HEK293T (cell line): ENCODE measurements at regions not wholly inside any gene's neighbourhood (a gene's known extent, or its start where the extent isn't known, plus 50 kb on each side); places are given as distances from the start of the nearest gene placed in this dataset.

Experiments used
- CTCF ChIA-PET: fragments of 350-600 bp; formaldehyde crosslinking; extraction: SDS; loops from one replicate; lab custom pipeline; 2021; ENCODE audit warnings: antibody characterized with exemption, inconsistent platforms; lab: Yijun Ruan, JAX
- POLR2A ChIA-PET: fragments of 350-600 bp; formaldehyde crosslinking; extraction: SDS; loops from one replicate; lab custom pipeline; 2020; ENCODE audit warnings: antibody characterized with exemption, inconsistent platforms; lab: Yijun Ruan, JAX
- DNase-seq: peaks from one replicate; pipeline ENCODE4 v3.0.0; 2012; ENCODE audit warnings: mixed read lengths; ENCODE audit errors: extremely low spot score
- ARNT ChIP-seq: fragments of 450-650 bp; IDR thresholded peaks from 2 replicates; pipeline ENCODE4 v1.6.1; 2017; ENCODE audit warnings: mild to moderate bottlenecking
- BHLHE40 ChIP-seq: fragments of 450-650 bp; IDR thresholded peaks from 2 replicates; pipeline ENCODE4 v1.6.1; 2016; ENCODE audit warnings: mild to moderate bottlenecking, moderate library complexity, borderline replicate concordance
- CTBP1 ChIP-seq: fragments of 450-650 bp; IDR thresholded peaks from 2 replicates; pipeline ENCODE4 v1.6.1; 2016; ENCODE audit warnings: borderline replicate concordance
- ELF4 ChIP-seq: fragments of 450-650 bp; IDR thresholded peaks from 2 replicates; pipeline ENCODE4 v1.6.1; 2017; ENCODE audit warnings: antibody characterized with exemption
- FOXA1 ChIP-seq: fragments of 450-650 bp; IDR thresholded peaks from 2 replicates; pipeline ENCODE4 v1.6.1; 2016; ENCODE audit warnings: mild to moderate bottlenecking
- FOXK2 ChIP-seq: fragments of 450-650 bp; IDR thresholded peaks from 2 replicates; pipeline ENCODE4 v1.6.1; 2016; ENCODE audit warnings: mild to moderate bottlenecking
- FOXM1 ChIP-seq: fragments of 450-650 bp; IDR thresholded peaks from 2 replicates; pipeline ENCODE4 v1.6.1; 2017; ENCODE audit warnings: mild to moderate bottlenecking, borderline replicate concordance
- HDGF ChIP-seq: fragments of 450-650 bp; IDR thresholded peaks from 2 replicates; pipeline ENCODE4 v1.6.1; 2017; ENCODE audit warnings: antibody characterized with exemption, borderline replicate concordance
- L3MBTL2 ChIP-seq: fragments of 450-650 bp; conservative IDR thresholded peaks from 2 replicates; pipeline ENCODE4 v1.6.1; 2016; ENCODE audit warnings: mild to moderate bottlenecking
- LEF1 ChIP-seq: fragments of 450-650 bp; IDR thresholded peaks from 2 replicates; pipeline ENCODE4 v1.6.1; 2017; ENCODE audit warnings: mild to moderate bottlenecking, borderline replicate concordance
- NFRKB ChIP-seq: fragments of 450-650 bp; IDR thresholded peaks from 2 replicates; pipeline ENCODE4 v1.6.1; 2016; ENCODE audit warnings: mild to moderate bottlenecking, moderate library complexity
- SP1 ChIP-seq: fragments of 450-650 bp; IDR thresholded peaks from 2 replicates; pipeline ENCODE4 v1.6.1; 2017
- SUZ12 ChIP-seq: fragments of 450-650 bp; IDR thresholded peaks from 2 replicates; pipeline ENCODE4 v1.6.1; 2016; ENCODE audit warnings: mild to moderate bottlenecking
- TARDBP ChIP-seq: fragments of 450-650 bp; IDR thresholded peaks from 2 replicates; pipeline ENCODE4 v1.6.1; 2016
- ZNF384 ChIP-seq: fragments of 450-650 bp; IDR thresholded peaks from 2 replicates; pipeline ENCODE4 v1.6.1; 2016
- TF ChIP-seq, protein P1 (sequence below): fragments of 450-650 bp; IDR thresholded peaks from 2 replicates; pipeline ENCODE4 v1.6.1; 2016

DNA sequence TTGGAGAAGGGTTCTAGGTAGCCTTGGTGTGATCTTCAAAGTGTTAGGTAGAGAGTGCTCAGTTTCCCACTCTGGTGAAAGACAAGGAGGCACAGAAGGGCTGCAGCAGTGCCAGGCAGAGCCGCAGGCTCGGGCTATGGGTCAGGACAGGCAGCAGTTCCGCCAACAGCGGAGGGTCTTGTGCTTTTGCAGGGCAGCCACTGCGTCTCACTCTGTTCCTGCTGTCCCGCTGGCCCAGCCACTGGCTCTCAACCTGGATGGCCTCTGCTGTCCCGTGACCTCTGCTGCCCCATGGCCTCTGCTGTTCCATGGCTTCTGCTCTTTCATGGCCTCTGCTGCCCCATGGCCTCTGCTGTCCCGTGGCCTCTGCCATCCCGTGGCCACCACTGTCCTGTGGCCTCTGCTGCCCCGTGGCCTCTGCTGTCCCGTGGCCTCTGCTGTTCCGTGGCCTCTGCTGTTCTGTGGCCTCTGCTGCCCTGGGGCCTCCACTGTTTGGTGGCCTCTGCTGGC, 175.7 kb downstream of the URI1 start:
- POLR2A ChIA-PET, result no interaction called here
- TF ChIP-seq FOXM1 (no peak), SP1 (no peak), TARDBP (no peak), ZNF384 (no peak), FOXK2 (no peak), SUZ12 (no peak), NFRKB (no peak), HDGF (no peak), ELF4 (no peak), CTBP1 (no peak), BHLHE40 (no peak), L3MBTL2 (no peak), ARNT (no peak), FOXA1 (no peak)
- TF ChIP-seq, protein P1, sequence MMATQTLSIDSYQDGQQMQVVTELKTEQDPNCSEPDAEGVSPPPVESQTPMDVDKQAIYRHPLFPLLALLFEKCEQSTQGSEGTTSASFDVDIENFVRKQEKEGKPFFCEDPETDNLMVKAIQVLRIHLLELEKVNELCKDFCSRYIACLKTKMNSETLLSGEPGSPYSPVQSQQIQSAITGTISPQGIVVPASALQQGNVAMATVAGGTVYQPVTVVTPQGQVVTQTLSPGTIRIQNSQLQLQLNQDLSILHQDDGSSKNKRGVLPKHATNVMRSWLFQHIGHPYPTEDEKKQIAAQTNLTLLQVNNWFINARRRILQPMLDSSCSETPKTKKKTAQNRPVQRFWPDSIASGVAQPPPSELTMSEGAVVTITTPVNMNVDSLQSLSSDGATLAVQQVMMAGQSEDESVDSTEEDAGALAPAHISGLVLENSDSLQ, result no peak
- CTCF ChIA-PET, result no interaction called here
- no peak for DNase-seq

DNA sequence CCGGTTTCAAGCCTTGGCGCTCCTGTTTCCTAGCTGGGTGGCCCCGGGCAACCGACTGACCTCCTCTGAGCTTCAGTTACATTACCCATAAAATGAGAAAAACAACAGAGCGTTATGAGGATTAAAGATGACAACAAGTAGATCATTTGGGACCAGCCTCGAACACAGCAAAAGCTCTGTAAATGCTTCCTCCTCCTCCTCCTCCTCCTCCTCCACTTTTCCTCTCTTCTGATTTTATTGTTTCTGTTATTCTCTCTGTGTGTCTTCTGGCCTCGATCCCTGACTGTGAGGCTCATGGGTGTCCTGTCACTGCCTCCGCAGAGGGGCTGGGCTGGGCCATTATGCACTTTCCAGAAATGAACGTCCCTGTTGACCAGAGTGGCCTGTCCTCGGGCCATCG, 176.2 kb downstream of the URI1 start:
- DNase-seq, result no peak
- ChIA-PET POLR2A (no interaction called here), CTCF (no interaction called here)
- TF ChIP-seq HDGF (no peak), SP1 (no peak), BHLHE40 (no peak), TARDBP (no peak), FOXM1 (no peak), LEF1 (no peak), ELF4 (no peak), L3MBTL2 (no peak), ARNT (no peak), ZNF384 (no peak), CTBP1 (no peak), FOXK2 (no peak), FOXA1 (no peak), NFRKB (no peak)

DNA sequence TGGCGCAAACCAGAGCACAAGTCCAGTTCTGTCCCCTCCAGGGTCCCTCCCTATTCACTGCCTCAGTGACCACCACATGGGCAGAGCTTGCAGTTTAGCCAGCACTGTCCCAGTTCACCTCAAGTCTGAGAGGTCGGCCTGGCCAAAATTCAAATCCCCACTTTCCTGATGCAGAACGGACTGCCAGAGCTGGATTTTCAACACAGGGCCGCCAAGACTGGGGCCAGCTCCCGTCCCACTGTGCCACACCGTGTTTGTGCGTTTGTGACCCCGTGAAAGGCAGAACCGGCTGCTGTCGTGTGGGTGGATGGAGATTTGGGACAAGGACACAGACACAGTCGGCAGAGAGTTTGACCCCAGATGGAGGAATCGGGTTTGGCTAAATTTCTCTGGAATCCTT, 176.7 kb downstream of the URI1 start:
- TF ChIP-seq BHLHE40 (no peak), ELF4 (no peak), FOXK2 (no peak), SP1 (no peak), ZNF384 (no peak), ARNT (no peak), FOXA1 (no peak), LEF1 (no peak), NFRKB (no peak), L3MBTL2 (no peak), CTBP1 (no peak), HDGF (no peak), SUZ12 (no peak)
- ChIA-PET POLR2A (no interaction called here), CTCF (no interaction called here)
- no peak for DNase-seq

DNA sequence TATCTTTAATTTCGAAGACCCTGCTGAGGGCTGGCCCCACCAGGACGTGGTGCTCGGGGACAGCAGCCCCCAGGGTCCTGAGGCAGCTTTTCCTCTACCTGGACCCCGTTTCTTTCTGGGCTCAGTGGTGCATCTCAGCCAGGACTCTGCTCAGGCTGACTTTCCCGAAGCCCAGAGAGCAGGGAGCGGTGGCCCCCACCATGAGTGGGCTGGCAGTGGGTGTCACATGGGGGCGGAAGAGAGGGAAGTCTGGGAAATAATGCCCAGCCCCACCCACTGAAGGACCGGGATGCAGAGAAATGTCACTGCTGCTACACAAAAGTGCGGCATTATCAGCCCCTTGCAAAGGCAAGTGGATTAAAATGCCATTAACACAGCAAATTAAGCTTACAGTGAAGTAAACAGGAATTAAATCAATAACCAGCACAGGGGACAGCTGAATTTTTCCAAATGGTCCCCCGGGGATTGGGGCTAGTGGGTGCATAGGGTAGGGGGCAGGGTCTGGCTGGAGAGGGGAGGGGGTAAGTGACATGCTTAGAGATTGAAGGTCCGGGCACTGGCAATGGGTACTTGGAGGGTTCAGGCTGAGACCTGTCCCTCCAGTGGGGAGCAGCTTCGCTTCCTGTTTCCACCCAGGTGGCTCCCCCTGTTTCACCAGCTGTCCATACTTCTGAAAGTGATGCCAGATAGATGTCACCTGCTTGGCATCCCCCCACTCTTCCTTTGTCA, 177.3 kb downstream of the URI1 start:
- ChIA-PET POLR2A (no interaction called here), CTCF (no interaction called here)
- no peak for DNase-seq
- TF ChIP-seq TARDBP, result no peak
- no peak for TF ChIP-seq FOXM1
- no peak for TF ChIP-seq ARNT
- no peak for TF ChIP-seq LEF1
- no peak for TF ChIP-seq ZNF384
- no peak for TF ChIP-seq SUZ12
- TF ChIP-seq BHLHE40, result no peak
- no peak for TF ChIP-seq ELF4
- TF ChIP-seq SP1, result no peak
- no peak for TF ChIP-seq FOXK2
- no peak for TF ChIP-seq HDGF
- no peak for TF ChIP-seq CTBP1
- TF ChIP-seq NFRKB, result no peak

DNA sequence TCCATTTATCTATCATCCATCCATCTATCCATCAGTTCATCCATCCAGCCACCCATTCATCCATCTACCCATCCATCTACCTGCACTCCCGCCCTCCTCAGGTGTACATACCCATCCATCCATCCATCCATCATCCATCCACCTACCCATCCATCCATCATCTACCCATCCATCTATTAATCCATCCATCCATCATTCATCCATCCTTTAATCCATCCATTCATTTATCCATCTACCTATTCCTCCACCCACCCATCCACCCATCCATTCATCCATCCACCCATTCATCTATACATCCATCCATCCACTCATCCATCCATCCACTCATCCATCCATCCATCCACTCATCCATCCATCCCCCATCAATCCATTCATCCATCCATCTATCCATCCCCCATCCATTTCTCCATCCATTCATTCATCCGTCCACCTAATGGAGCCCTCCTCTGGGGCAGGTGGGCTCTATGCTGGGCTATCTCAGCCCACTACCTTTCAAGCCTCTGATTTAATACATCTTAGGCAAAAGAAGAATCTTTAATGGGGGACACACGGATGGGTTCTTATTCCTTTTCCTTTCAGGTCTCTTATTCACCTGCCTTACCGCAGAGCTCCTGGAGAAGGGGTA, 178.9 kb downstream of the URI1 start:
- no peak for TF ChIP-seq SUZ12
- TF ChIP-seq NFRKB, result no peak
- TF ChIP-seq L3MBTL2, result no peak
- TF ChIP-seq ZNF384, result no peak
- no peak for TF ChIP-seq FOXM1
- no peak for TF ChIP-seq BHLHE40
- no peak for TF ChIP-seq ARNT
- no peak for TF ChIP-seq TARDBP
- TF ChIP-seq FOXK2, result no peak
- TF ChIP-seq LEF1, result no peak
- no peak for TF ChIP-seq FOXA1
- no peak for TF ChIP-seq HDGF
- TF ChIP-seq, protein P1, result no peak
- no peak for TF ChIP-seq SP1
- no peak for TF ChIP-seq ELF4
- TF ChIP-seq CTBP1, result no peak
- DNase-seq, result no peak
- ChIA-PET POLR2A (no interaction called here), CTCF (no interaction called here)

DNA sequence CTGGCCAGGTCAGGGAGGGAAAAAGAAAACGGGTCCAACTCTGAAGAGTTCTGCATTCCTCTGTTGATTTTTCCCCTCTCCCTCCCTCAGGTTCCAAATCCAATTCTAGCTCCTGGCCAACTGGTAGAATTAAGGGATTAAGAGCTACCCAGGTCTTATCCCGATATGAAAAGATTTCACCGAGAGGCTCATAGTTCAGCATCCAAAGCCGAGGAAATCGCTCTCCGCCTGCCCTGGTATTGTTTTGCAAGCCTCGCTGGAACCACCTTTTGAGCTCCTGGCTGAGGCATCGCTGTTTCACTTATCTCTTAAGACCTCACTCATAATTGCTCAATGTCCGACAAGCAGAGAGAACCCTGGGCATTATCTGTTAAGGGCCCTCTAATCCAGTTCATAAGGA, 180.4 kb downstream of the URI1 start:
- ChIA-PET CTCF (no interaction called here), POLR2A (no interaction called here)
- TF ChIP-seq LEF1, result no peak
- TF ChIP-seq, protein P1, result no peak
- no peak for TF ChIP-seq SP1
- TF ChIP-seq HDGF, result no peak
- TF ChIP-seq CTBP1, result no peak
- TF ChIP-seq BHLHE40, result no peak
- no peak for TF ChIP-seq SUZ12
- TF ChIP-seq ELF4, result no peak
- TF ChIP-seq TARDBP, result no peak
- no peak for TF ChIP-seq FOXM1
- TF ChIP-seq ARNT, result no peak
- no peak for TF ChIP-seq L3MBTL2
- no peak for TF ChIP-seq FOXA1
- no peak for TF ChIP-seq ZNF384
- TF ChIP-seq NFRKB, result no peak
- no peak for TF ChIP-seq FOXK2
- DNase-seq, result no peak
